H9 (cell line): ENCODE measurements at regions not wholly inside any gene's neighbourhood (a gene's known extent, or its start where the extent isn't known, plus 50 kb on each side); places are given as distances from the start of the nearest gene placed in this dataset.

Experiments used
- DNase-seq: peaks from one replicate; pipeline ENCODE4 v3.0.0-alpha.2; 2017
- H2AFZ ChIP-seq: one replicate; pipeline ENCODE4 v1.6.1; 2013; ENCODE audit warnings: mild to moderate bottlenecking, low read length, control low read depth, moderate library complexity
- H2AK5ac ChIP-seq: 2 replicates; pipeline ENCODE4 v1.6.1; 2013; ENCODE audit warnings: low read length, control low read depth, mixed read lengths; ENCODE audit not compliant: insufficient read length
- H2BK120ac ChIP-seq: one replicate; pipeline ENCODE4 v1.6.1; 2013; ENCODE audit warnings: low read depth, mild to moderate bottlenecking, low read length, control low read depth, inconsistent platforms; ENCODE audit not compliant: poor library complexity, severe bottlenecking
- H2BK12ac ChIP-seq: 2 replicates; pipeline ENCODE4 v1.6.1; 2013; ENCODE audit warnings: low read length, control low read depth, mixed read lengths, low read depth; ENCODE audit not compliant: insufficient read length
- H2BK15ac ChIP-seq: 2 replicates; pipeline ENCODE4 v1.6.1; 2013; ENCODE audit warnings: low read depth, low read length, control low read depth
- H2BK20ac ChIP-seq: one replicate; pipeline ENCODE4 v1.6.1; 2013; ENCODE audit warnings: low read depth, mild to moderate bottlenecking, low read length, control low read depth, inconsistent platforms; ENCODE audit not compliant: poor library complexity, severe bottlenecking
- H2BK5ac ChIP-seq: 2 replicates; pipeline ENCODE4 v1.6.1; 2013; ENCODE audit warnings: low read length, control low read depth, mixed read lengths; ENCODE audit not compliant: insufficient read length
- H3K14ac ChIP-seq: 2 replicates; pipeline ENCODE4 v1.6.1; 2013; ENCODE audit warnings: low read length, control low read depth; ENCODE audit not compliant: insufficient read depth
- H3K18ac ChIP-seq: 2 replicates; pipeline ENCODE4 v1.6.1; 2013; ENCODE audit warnings: low read depth, mild to moderate bottlenecking, mixed read lengths, low read length, control low read depth; ENCODE audit not compliant: insufficient read length
- H3K23ac ChIP-seq: 2 replicates; pipeline ENCODE4 v1.6.1; 2013; ENCODE audit warnings: low read length, control low read depth, mixed read lengths, low read depth; ENCODE audit not compliant: insufficient read length
- H3K23me2 ChIP-seq: 2 replicates; pipeline ENCODE4 v1.6.1; 2013; ENCODE audit warnings: low read depth, mild to moderate bottlenecking, mixed read lengths, low read length, control low read depth; ENCODE audit not compliant: insufficient read length, poor library complexity, severe bottlenecking
- H3K27ac ChIP-seq: 2 replicates; pipeline ENCODE4 v1.5.1; 2013; ENCODE audit warnings: low read length, control low read depth, mixed read lengths, low read depth; ENCODE audit not compliant: insufficient read length
- H3K27me3 ChIP-seq: 2 replicates; pipeline ENCODE4 v1.6.1; 2013; ENCODE audit warnings: low read length, control low read depth, inconsistent platforms; ENCODE audit not compliant: insufficient read depth
- H3K4ac ChIP-seq: 2 replicates; pipeline ENCODE4 v1.6.1; 2013; ENCODE audit warnings: low read depth, mild to moderate bottlenecking, control low read depth, inconsistent platforms, low read length, moderate library complexity
- H3K4me1 ChIP-seq: 2 replicates; pipeline ENCODE4 v1.6.1; 2013; ENCODE audit warnings: low read length, control low read depth, inconsistent platforms; ENCODE audit not compliant: insufficient read depth
- H3K4me2 ChIP-seq: 2 replicates; pipeline ENCODE4 v1.6.1; 2013; ENCODE audit warnings: low read length, control low read depth, mixed read lengths; ENCODE audit not compliant: insufficient read length, insufficient read depth
- H3K56ac ChIP-seq: 2 replicates; pipeline ENCODE4 v1.6.1; 2013; ENCODE audit warnings: low read depth, mild to moderate bottlenecking, mixed read lengths, low read length, control low read depth; ENCODE audit not compliant: insufficient read length
- H3K79me1 ChIP-seq: 2 replicates; pipeline ENCODE4 v1.6.1; 2013; ENCODE audit warnings: low read depth, mild to moderate bottlenecking, moderate library complexity, low read length, control low read depth, inconsistent platforms; ENCODE audit not compliant: insufficient read depth, poor library complexity, severe bottlenecking
- H3K79me2 ChIP-seq: 2 replicates; pipeline ENCODE4 v1.6.1; 2013; ENCODE audit warnings: low read length, control low read depth, inconsistent platforms; ENCODE audit not compliant: insufficient read depth
- H3K9ac ChIP-seq: 2 replicates; pipeline ENCODE4 v1.6.1; 2013; ENCODE audit warnings: low read length, control low read depth, mixed read lengths; ENCODE audit not compliant: insufficient read length; ENCODE audit errors: extremely low read depth
- H3K9me3 ChIP-seq: one replicate; pipeline ENCODE4 v1.6.1; 2013; ENCODE audit warnings: low read depth, low read length, inconsistent platforms; ENCODE audit not compliant: control insufficient read depth
- H3T11ph ChIP-seq: one replicate; pipeline ENCODE4 v1.6.1; 2013; ENCODE audit warnings: mild to moderate bottlenecking, low read length, control low read depth, inconsistent platforms
- H4K20me1 ChIP-seq: one replicate; pipeline ENCODE4 v1.6.1; 2013; ENCODE audit not compliant: control insufficient read depth, insufficient read length, insufficient read depth
- H4K5ac ChIP-seq: 2 replicates; pipeline ENCODE4 v1.6.1; 2013; ENCODE audit warnings: low read depth, mild to moderate bottlenecking, mixed read lengths, low read length, control low read depth; ENCODE audit not compliant: insufficient read length
- H4K8ac ChIP-seq: replicated peaks from 2 replicates; pipeline ENCODE4 v1.6.1; 2013; ENCODE audit warnings: low read length, control low read depth, mixed read lengths, low read depth; ENCODE audit not compliant: insufficient read length
- H4K91ac ChIP-seq: 2 replicates; pipeline ENCODE4 v1.6.1; 2013; ENCODE audit warnings: low read depth, mild to moderate bottlenecking, moderate library complexity, mixed read lengths, low read length, control low read depth; ENCODE audit not compliant: insufficient read length
- H3K27ac Mint-ChIP-seq, 3 experiments: 2 replicates in 2 of 3; 3 replicates in 1 of 3; pipeline ENCODE4 v1.8.0; 2020 to 2021; ENCODE audit warnings: mixed read lengths in 3 of 3, mild to moderate bottlenecking in 1 of 3, moderate library complexity in 1 of 3
- H3K27me3 Mint-ChIP-seq: 2 replicates; pipeline ENCODE4 v1.8.0; 2021; ENCODE audit warnings: low read depth, mild to moderate bottlenecking, moderate library complexity, mixed read lengths
- H3K36me3 Mint-ChIP-seq, 3 experiments: 2 replicates in 2 of 3; 3 replicates in 1 of 3; pipeline ENCODE4 v1.8.0; 2020 to 2021; ENCODE audit warnings: low read depth in 3 of 3, mixed read lengths in 3 of 3; ENCODE audit not compliant: insufficient read depth in 1 of 3
- H3K4me1 Mint-ChIP-seq, 2 experiments: 2 replicates each; pipeline ENCODE4 v1.8.0; 2020; ENCODE audit warnings: mixed read lengths in 2 of 2
- H3K4me3 Mint-ChIP-seq, 2 experiments: 2 replicates in 1 of 2; 3 replicates in 1 of 2; pipeline ENCODE4 v1.8.0; 2020 to 2021; ENCODE audit warnings: mild to moderate bottlenecking in 2 of 2, mixed read lengths in 2 of 2, moderate library complexity in 1 of 2
- H3K9me3 Mint-ChIP-seq, 2 experiments: 2 replicates in 1 of 2; 3 replicates in 1 of 2; pipeline ENCODE4 v1.8.0; 2020; ENCODE audit warnings: mild to moderate bottlenecking in 2 of 2, mixed read lengths in 2 of 2, moderate library complexity in 1 of 2
- WGBS: extraction: QIAGEN DNeasy Blood & Tissue Kit; methylation state at CpG from one replicate; pipeline ENCODE4 v1.1.7; 2013; ENCODE audit warnings: missing lambda C conversion rate, low lambda C conversion rate, mixed read lengths; ENCODE audit not compliant: insufficient read length; ENCODE audit errors: extremely low coverage; 5-methylcytosine and 5-hydroxymethylcytosine counted together
- TF ChIP-seq, protein P1 (sequence below): fragments of 200-600 bp; sonication (generic); conservative IDR thresholded peaks from 3 replicates; pipeline ENCODE4 v1.8.0; 2021; ENCODE audit warnings: antibody characterized with exemption, mild to moderate bottlenecking

DNA sequence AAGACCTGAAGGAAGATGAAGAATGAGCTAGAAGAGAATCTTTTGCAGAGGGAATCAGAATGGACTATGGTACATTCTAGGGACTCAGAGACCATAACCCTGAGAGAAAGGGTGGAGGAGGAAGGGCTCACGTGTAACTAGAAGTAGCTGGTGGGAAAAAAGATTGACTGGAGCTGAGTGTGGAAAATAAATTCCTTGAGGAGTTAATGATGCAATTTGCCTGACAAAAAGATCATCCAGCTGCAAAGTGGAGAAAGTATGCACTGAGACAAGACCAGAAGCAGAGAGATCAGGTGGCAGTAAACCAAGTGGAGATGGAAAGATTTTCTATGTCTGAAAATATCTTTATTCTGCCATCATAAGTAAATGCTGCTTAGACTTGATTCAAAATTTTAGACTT is 52.9 kb upstream of the TBL1XR1 start:
- no CpG with 5 or more reads among the region's 1 CpG for WGBS
- no peak overlapping the region for H2AK5ac ChIP-seq
- no peaks in the 10 kb centered on the region for H3K27me3 Mint-ChIP-seq
- H2BK20ac ChIP-seq = no peak overlapping the region
- H3K4me1 Mint-ChIP-seq = peaks cover 5 to 7% of the 10 kb centered on the region in 2 experiments
- no peak overlapping the region for H3K56ac ChIP-seq
- no peak for DNase-seq
- H3T11ph ChIP-seq = no peak overlapping the region
- H3K79me1 ChIP-seq = no peaks in the 10 kb centered on the region
- H4K5ac ChIP-seq = no peak overlapping the region
- no peak overlapping the region for H3K18ac ChIP-seq
- no peak overlapping the region for H3K4me2 ChIP-seq
- H3K14ac ChIP-seq = no peak overlapping the region
- no peak overlapping the region for H2BK120ac ChIP-seq
- H3K4ac ChIP-seq = no peak overlapping the region
- TF ChIP-seq, protein P1, sequence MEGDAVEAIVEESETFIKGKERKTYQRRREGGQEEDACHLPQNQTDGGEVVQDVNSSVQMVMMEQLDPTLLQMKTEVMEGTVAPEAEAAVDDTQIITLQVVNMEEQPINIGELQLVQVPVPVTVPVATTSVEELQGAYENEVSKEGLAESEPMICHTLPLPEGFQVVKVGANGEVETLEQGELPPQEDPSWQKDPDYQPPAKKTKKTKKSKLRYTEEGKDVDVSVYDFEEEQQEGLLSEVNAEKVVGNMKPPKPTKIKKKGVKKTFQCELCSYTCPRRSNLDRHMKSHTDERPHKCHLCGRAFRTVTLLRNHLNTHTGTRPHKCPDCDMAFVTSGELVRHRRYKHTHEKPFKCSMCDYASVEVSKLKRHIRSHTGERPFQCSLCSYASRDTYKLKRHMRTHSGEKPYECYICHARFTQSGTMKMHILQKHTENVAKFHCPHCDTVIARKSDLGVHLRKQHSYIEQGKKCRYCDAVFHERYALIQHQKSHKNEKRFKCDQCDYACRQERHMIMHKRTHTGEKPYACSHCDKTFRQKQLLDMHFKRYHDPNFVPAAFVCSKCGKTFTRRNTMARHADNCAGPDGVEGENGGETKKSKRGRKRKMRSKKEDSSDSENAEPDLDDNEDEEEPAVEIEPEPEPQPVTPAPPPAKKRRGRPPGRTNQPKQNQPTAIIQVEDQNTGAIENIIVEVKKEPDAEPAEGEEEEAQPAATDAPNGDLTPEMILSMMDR = no peak
- H2BK5ac ChIP-seq = no peak overlapping the region
- H3K9me3 Mint-ChIP-seq = peaks cover 0 to 6% of the 10 kb centered on the region in 2 experiments; a peak in 3 of 5 replicates
- H3K23ac ChIP-seq = no peak overlapping the region
- no peak overlapping the region for H4K91ac ChIP-seq
- no peaks in the 10 kb centered on the region for H3K23me2 ChIP-seq
- peak overlapping the region; percentile 40 for H2AFZ ChIP-seq
- H4K20me1 ChIP-seq = no peaks in the 10 kb centered on the region
- peaks cover 0 to 6% (median 0%) of the 10 kb centered on the region in 3 experiments; a peak in 3 of 7 replicates for H3K36me3 Mint-ChIP-seq
- H2BK12ac ChIP-seq = no peak overlapping the region
- no peak overlapping the region for H3K9ac ChIP-seq
- H3K27me3 ChIP-seq = no peaks in the 10 kb centered on the region
- no peaks in the 10 kb centered on the region for H3K79me2 ChIP-seq
- no peak overlapping the region for H3K4me3 Mint-ChIP-seq
- H3K9me3 ChIP-seq = no peaks in the 10 kb centered on the region
- no peak overlapping the region for H4K8ac ChIP-seq
- no peak overlapping the region for H3K27ac ChIP-seq
- H3K27ac Mint-ChIP-seq = peak overlapping the region; percentile 7 to 46 (median 17); a peak in 4 of 7 replicates
- H2BK15ac ChIP-seq = no peak overlapping the region
- H3K4me1 ChIP-seq = no peaks in the 10 kb centered on the region
